Peyer's patch (tissue), 4 donors: ENCODE measurements at regions not wholly inside any gene's neighbourhood (a gene's known extent, or its start where the extent isn't known, plus 50 kb on each side); places are given as distances from the start of the nearest gene placed in this dataset.
"Not testable (repeated sequence)": the region's sequence is repeated elsewhere in the genome, so short reads cannot be mapped to it uniquely, and the experiment has no call there.

ENCODE experiments used
- DNase-seq, 3 donors: peaks; one replicate each; pipeline ENCODE4 v3.0.0-alpha.2; 2017 to 2019
- H3K27ac ChIP-seq, 4 donors: fragments of 200-600 bp; sonication (generic); one replicate each; pipeline ENCODE4 v1.5.1; 2016 to 2019
- H3K27me3 ChIP-seq, 2 donors: fragments of 200-600 bp; sonication (generic); one replicate each; pipeline ENCODE4 v1.5.1; 2019
- H3K36me3 ChIP-seq, 3 donors: fragments of 200-600 bp; sonication (generic); one replicate each; pipeline ENCODE4 v1.5.1; 2016 to 2019
- H3K4me1 ChIP-seq, 4 donors: fragments of 200-600 bp; sonication (generic); one replicate each; pipeline ENCODE4 v1.5.1; 2016 to 2019
- H3K4me3 ChIP-seq, 4 donors: fragments of 200-600 bp; sonication (generic); 1 replicate in 3 of 4; 2 replicates in 1 of 4; pipeline ENCODE4 v1.5.1; 2016 to 2019; ENCODE audit warnings: mild to moderate bottlenecking in 1 of 4
- H3K9me3 ChIP-seq, 4 donors: fragments of 200-600 bp; sonication (generic); one replicate each; pipeline ENCODE4 v1.5.1; 2016 to 2019; ENCODE audit warnings: mild to moderate bottlenecking in 1 of 4
- POLR2A ChIP-seq, 2 donors: fragments of 450-650 bp; IDR thresholded peaks; one replicate each; pipeline ENCODE4 v1.5.1; 2017; ENCODE audit warnings: antibody characterized with exemption in 2 of 2, mild to moderate bottlenecking in 2 of 2, moderate library complexity in 2 of 2
- TF ChIP-seq, protein P1 (sequence below), 6 experiments: fragments of 450-650 bp in 4 of 6; fragments of 200-600 bp in 2 of 6; sonication (generic) in 1 of 6; IDR thresholded peaks; one replicate each; pipeline ENCODE4 v1.5.1; 2017 to 2019; ENCODE audit warnings: antibody characterized with exemption in 6 of 6, mild to moderate bottlenecking in 3 of 6, moderate library complexity in 1 of 6

DNA sequence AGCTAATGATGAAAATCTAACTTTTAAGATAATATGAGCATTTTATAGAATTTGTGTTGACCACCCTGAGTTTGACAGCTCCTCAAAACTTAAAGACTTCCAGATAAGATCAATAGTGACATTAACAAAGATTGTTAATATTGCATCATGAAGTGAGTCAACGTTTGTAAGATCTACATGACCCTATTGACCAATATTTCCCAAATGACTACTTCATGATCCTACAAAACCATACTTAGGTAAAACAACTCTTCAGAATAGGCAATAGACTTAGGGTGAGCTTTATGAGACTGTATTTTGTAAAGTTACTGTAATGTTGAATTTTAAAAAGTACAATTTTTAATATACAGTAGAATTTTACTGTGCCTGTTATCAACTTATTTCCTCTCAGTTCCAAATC is 422.7 kb upstream of the ALCAM start:
- TF ChIP-seq POLR2A (IDR thresholded peaks at IDR 0.05): no peak
- TF ChIP-seq, protein P1, sequence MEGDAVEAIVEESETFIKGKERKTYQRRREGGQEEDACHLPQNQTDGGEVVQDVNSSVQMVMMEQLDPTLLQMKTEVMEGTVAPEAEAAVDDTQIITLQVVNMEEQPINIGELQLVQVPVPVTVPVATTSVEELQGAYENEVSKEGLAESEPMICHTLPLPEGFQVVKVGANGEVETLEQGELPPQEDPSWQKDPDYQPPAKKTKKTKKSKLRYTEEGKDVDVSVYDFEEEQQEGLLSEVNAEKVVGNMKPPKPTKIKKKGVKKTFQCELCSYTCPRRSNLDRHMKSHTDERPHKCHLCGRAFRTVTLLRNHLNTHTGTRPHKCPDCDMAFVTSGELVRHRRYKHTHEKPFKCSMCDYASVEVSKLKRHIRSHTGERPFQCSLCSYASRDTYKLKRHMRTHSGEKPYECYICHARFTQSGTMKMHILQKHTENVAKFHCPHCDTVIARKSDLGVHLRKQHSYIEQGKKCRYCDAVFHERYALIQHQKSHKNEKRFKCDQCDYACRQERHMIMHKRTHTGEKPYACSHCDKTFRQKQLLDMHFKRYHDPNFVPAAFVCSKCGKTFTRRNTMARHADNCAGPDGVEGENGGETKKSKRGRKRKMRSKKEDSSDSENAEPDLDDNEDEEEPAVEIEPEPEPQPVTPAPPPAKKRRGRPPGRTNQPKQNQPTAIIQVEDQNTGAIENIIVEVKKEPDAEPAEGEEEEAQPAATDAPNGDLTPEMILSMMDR (IDR thresholded peaks at IDR 0.05): no peak
- no peak for DNase-seq
- H3K4me3 ChIP-seq: no peak overlapping the region

DNA sequence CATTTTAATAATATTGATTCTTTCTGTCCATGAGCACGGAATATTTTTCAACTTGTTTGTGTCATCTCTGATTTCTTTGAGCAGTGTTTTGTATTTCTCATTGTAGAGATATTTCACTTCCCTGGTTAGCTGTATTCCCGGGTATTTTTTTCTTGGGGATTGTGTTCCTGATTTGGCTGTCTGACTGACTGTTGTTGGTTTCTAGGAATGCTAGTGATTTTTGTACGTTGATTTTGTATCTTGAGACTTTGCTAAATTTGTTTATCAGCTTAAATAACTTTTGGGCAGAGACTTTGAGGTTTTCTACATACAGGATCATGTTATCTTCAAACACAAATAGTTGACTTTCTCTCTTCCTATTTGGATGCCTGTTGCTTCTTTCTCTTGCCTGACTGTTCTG is 418.8 kb upstream of the ALCAM start:
- Histone ChIP-seq H3K9me3 (no peaks in the 10 kb centered on the region), H3K4me3 (no peak overlapping the region), H3K4me1 (no peaks in the 10 kb centered on the region), H3K27me3 (no peaks in the 10 kb centered on the region), H3K27ac (no peak overlapping the region), H3K36me3 (no peaks in the 10 kb centered on the region)
- TF ChIP-seq, protein P1 (IDR thresholded peaks at IDR 0.05): no peak
- no peak for TF ChIP-seq POLR2A (IDR thresholded peaks at IDR 0.05)
- no peak for DNase-seq

More for the DNA sequence above, 422.7 kb upstream of the ALCAM start:
- Histone ChIP-seq H3K9me3 (no peaks in the 10 kb centered on the region), H3K36me3 (no peaks in the 10 kb centered on the region), H3K4me1 (no peaks in the 10 kb centered on the region), H3K27ac (no peak overlapping the region), H3K27me3 (no peaks in the 10 kb centered on the region)

DNA sequence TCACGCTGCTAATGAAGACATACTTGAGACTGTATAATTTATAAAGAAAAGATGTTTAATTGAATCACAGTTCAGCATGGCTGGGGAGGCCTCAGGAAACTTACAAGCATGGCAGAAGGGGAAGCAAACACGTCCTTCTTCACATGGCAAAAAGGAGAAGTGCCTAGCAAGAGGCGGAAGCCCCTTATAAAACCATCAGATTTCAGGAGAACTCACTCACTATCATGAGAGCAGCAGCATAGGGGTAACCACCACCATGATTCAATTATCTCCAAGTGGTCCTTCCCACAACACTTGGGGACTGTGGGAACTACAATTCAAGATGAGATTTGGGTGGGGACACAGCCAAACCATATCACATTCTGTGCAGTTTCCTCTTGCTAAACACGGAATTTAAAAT is 416.9 kb upstream of the ALCAM start:
- not testable (repeated sequence) for H3K36me3 ChIP-seq

DNA sequence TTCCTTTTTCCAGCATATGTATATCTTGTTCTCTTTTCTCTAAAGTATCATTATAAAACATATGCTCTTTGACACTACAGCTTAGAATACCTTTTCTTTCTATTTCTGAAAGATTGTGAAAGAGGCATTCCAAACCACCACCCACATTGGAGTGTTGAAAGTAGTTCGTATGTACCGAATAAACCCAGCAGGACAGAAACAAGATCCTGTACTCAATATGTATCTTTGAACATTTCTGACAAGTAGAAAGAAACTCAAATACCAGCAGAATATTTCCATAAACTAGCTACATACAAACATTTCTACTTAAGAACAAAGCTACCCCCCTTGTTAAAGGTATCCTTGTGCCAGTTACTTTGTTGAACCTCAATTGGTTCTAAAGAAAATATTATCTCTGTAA is 415.3 kb upstream of the ALCAM start:
- Histone ChIP-seq H3K4me1 (no peaks in the 10 kb centered on the region), H3K36me3 (no peaks in the 10 kb centered on the region), H3K9me3 (no peaks in the 10 kb centered on the region), H3K27ac (no peak overlapping the region), H3K27me3 (no peaks in the 10 kb centered on the region), H3K4me3 (no peak overlapping the region)
- DNase-seq: no peak
- no peak for TF ChIP-seq POLR2A (IDR thresholded peaks at IDR 0.05)
- TF ChIP-seq, protein P1 (IDR thresholded peaks at IDR 0.05): no peak

More for the DNA sequence above, 416.9 kb upstream of the ALCAM start:
- not testable (repeated sequence) for DNase-seq, H3K4me3 ChIP-seq, H3K27ac ChIP-seq, H3K9me3 ChIP-seq, H3K4me1 ChIP-seq, H3K27me3 ChIP-seq

DNA sequence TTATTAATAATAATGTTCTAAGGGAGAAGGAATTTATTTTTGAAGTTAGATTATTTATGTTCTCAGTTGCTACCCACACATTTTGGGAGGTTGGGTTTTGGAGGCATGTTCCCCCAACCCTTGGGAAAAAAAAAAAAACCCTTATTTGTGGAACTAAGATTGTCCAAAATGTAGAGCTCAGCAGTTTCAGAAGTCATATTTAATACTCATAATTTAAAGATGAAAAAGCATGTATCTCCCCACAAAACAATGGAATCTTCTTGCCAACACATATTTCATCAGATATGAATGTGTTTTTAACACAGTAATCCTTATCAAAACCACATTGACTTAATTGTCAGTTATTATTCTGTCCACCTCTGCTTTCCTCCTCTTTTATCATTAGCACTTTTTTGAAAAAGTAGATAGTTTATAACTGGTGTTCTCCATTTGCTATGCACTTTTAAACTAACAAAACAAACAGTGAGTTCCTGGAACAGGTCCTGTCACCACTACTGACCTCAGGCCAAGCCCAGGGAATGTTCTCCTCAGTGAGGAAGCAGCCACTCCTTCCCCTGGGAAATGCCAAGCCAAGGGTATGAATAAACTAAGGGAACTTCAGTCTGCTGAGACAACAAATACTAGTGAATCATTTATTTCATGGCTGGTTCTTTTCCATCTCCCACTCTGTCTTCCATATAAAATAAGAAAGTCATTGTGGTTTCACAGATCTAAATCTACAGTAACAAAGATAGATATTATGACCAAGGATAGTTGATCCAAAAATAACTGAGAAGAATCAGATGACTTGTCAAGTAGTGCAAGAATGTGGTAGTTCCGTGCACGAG is 414.4 kb upstream of the ALCAM start:
- Histone ChIP-seq H3K36me3 (no peaks in the 10 kb centered on the region), H3K27me3 (no peaks in the 10 kb centered on the region), H3K4me3 (no peak overlapping the region), H3K9me3 (no peaks in the 10 kb centered on the region), H3K27ac (no peak overlapping the region), H3K4me1 (no peaks in the 10 kb centered on the region)
- no peak for TF ChIP-seq POLR2A (IDR thresholded peaks at IDR 0.05)
- TF ChIP-seq, protein P1 (IDR thresholded peaks at IDR 0.05): no peak
- no peak for DNase-seq

DNA sequence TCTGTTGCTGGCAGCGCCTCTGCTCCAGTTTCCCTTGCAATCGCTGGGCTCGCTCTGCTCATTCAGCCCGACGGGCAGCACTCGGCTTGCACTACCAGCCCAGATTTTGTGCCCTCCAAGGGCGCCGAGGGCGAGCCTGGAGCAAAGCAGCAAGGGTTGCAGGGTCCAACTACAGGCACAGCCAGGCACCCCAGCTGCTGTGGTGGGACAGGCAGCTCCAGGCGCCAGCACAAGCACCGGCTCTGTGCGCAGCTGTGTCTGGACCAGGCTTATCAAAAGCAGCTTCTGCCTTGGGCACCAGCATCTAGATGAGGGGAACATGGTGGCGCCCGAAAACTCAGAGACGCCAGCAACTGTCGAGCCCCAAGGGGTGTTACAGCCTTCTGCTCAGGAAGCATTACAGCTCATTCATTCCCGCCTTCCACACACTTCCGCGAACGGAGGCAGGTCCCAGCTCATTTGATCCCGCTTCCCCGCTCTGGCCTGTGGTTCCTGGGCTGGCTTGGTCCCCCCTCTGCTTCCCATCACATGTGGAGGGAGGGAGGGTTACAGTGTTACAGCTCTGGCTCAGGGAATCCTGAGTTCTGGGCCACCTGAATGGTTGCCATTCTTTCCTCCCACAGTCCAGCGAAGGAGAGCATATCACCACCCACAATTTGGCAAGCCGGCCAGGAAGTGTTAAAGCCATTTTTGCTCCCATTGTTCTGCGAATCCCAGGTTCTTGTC is 409.9 kb upstream of the ALCAM start:
- Histone ChIP-seq H3K36me3 (no peaks in the 10 kb centered on the region), H3K9me3 (no peaks in the 10 kb centered on the region), H3K4me1 (no peaks in the 10 kb centered on the region), H3K27me3 (no peaks in the 10 kb centered on the region), H3K4me3 (no peak overlapping the region), H3K27ac (no peak overlapping the region)
- no peak for DNase-seq
- TF ChIP-seq, protein P1 (IDR thresholded peaks at IDR 0.05): no peak
- TF ChIP-seq POLR2A (IDR thresholded peaks at IDR 0.05): no peak
